HG02852 (cell line): ENCODE measurements at regions not wholly inside any gene's neighbourhood (a gene's known extent, or its start where the extent isn't known, plus 50 kb on each side); places are given as distances from the start of the nearest gene placed in this dataset.

Experiments
- ATAC-seq: cut with Tn5 transposase; IDR thresholded peaks from one replicate; pipeline ENCODE4 v1.9.1; 2021; ENCODE audit warnings: mild to moderate bottlenecking, moderate library complexity; ENCODE audit not compliant: unreplicated experiment

DNA sequence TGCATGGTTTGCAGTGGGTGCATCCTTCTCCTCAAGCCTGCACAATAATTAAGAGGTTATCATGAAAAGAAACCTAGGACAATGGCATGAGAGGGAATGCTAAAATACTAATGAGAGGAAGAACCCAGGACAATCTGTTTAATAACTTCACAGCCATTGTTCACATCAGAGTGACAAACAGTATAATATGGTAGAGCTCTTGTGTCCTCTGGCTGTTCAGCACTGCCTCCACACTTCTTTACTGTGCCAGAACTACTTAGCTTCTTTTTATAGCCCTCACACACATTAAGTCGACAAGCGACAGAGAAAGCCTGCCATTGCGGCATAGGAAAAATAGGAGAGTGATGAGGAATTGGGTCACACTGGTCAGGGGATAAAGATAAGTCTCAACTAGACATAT is 65.0 kb upstream of the MEIS2 start:
- ATAC-seq = no peak

DNA sequence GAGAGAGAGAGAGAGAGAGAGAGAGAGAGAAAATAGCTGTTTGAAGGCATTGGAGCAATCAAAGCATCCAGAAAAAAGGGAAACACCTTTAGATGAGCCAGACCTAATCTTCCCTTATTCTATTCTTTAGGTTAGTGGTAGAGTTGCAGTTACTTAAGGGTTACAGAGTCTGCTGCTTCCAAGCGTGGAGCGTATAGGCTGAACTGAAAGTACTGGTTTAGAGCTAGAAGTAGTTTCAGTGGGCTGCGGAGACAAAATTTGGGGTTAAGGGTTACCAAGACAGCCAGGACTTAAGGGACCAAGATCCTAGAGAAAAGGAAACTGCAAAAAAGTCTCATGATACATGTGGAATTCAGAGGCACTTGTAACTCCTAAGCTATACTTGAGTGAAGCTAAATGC is 66.1 kb upstream of the MEIS2 start:
- no peak for ATAC-seq

DNA sequence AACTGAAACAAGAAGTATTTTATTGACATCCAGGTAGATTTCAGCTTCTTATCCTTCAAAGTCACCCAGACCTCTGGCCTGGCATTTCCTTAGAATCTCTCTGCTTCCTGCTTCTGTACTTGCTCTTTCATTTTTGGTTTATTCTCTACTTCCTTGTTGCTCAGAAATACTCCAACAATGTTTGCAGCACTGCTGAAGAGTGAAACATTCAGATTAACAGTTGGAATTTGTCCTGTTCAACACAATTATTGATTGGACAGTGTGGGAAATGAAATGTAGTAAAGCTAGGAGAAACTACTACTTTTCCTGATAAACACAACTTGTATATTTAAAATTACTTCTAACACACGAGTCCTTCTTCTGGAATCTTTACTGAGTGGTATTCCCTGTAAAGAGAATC is 81.0 kb upstream of the MEIS2 start:
- ATAC-seq = no peak

DNA sequence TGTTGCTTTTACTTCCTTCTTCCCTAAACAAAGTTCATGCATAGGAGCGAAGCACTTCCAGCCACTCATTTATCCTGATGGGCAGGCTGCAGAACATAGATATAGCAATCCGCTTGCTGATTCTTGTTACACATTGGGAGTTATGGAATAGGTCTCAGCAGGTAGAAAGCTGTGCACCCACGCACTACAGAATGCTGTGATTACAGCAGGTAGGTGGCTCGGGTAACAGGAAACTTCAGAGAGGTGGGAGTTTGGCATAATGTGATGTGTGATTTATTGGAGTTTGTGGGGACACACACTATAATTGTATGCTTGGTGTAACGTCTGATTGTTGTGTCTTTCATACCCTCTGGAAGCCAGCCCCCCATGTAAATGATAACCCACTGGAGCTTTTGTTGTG is 99.2 kb upstream of the MEIS2 start:
- ATAC-seq = no peak

DNA sequence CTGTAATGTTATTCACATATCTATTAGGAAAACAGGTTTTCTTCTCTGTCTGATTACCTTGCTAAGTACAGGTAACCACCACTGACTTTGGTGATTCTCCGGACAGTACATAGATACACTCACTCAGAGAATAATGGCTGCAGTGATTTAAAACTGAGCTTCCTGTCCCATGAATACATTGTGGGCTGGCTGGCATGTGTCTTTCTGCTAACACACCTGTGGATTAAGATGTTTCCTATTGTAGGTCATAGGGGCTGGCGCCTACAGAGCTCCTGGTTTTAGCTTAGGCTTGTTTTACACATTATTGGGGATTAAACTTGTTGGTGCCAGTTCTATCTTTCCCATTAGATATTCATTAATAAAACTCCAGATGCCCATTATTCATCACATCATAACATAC is 102.7 kb upstream of the MEIS2 start:
- ATAC-seq = no peak

DNA sequence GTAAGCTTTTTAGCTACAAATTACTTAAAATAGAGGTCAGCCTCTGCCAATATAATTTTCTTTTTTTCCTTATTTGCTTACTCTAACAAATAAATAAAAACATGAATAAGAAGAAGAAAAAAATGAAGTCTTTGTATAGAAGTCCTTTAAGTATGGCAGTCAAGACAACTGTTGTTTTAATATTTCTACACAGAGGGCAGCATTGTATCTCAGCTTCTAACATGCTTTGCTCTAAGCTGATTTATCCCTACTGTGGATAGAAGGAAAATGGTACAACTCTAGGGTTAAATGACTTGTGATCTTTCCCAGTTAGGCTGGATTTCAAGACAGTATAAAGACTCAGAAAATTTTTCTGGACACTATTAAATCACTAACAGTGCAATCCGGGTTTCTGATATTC is 104.3 kb upstream of the MEIS2 start:
- ATAC-seq = no peak

DNA sequence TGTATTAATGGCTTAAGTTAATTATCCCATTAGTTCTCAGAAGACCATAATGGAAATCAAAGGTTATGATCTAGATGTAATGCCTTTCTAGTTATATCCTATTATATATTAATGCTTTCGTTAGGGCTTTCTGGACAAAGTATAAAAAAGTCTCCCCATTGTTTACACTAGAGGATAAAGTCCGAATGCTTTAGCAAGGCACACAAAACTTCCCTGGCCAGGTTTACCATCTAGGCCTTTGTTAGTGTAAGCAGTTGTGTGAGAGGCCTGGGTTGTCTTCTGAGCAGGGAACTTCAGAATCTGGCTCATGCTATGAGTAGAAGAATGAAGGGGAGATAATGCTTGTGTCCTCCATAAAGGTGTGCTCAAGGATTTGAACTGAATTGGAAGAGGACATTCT is 106.3 kb upstream of the MEIS2 start:
- ATAC-seq = no peak

DNA sequence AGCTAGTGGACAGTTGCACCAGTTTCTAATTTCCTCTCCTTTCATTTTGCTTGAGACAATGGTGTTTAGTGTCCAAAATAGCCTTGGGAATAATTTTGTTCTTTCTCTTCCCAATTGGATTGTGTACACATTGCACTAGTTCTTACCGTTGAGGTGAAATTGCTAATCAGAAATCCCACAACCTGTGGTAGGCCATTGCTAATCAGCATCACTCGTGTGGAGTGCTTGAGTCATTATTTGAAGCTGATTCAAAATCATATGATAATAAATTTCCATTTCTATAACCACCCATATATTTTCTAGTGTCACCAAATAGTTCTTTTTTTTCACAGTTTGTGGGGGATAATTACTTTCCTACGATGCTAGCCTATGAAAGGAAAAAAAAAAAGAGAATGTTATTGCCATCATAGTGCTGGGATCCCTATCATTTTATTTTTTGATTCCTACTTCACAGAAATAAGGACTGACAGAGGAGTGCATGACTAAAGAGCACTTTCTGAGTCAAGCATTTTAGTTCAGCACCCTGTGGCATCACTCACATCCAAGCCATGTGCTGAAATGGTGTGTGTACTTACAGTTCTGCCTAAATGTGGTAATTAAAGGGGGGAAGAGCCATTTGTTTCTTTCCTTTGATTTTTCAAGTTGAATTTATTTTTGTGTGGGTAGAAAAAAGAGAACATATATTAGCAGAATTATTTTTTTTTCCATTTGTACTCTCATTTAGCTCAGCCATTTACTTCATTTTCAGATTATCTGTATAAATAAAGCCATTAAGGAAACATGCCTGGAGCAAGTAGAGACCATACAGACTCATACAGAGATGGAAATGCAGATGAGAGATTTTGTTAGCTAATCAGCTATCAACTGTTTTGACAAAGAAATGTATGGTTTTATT is 108.0 kb upstream of the MEIS2 start:
- no peak for ATAC-seq

DNA sequence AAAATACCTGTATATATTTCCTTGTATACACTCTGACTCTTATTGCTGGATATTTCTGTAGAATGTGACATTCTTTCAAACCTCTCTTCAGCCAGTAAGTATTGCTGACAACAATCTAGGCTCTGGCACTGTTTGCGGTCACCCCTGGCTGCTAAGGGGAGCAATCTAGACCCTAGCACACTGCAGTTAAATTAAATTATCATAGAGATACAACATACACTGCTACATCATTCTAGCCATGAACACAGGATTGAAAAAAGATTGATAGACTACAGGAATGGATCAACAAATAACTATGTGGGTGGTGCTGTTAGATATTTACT is 108.7 kb upstream of the MEIS2 start:
- ATAC-seq = no peak

DNA sequence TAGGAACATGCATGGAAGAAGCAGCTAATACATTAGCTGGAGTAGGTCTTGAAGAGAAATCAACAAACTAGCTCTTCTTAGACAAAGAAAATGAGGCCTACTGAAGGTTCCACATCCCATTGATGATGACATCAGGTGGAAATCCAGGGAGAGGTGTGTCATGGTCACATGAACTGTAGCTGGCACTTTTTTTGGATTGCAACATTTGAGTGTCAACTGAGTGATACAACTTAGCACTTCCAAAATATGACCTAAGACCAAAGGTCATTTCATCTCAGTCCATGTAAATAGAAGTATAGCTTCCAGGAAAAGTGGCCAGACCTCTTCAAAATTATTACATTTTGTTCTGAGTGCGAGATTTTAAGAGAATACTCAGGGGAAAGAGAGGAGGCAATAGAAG is 117.2 kb upstream of the MEIS2 start:
- no peak for ATAC-seq

DNA sequence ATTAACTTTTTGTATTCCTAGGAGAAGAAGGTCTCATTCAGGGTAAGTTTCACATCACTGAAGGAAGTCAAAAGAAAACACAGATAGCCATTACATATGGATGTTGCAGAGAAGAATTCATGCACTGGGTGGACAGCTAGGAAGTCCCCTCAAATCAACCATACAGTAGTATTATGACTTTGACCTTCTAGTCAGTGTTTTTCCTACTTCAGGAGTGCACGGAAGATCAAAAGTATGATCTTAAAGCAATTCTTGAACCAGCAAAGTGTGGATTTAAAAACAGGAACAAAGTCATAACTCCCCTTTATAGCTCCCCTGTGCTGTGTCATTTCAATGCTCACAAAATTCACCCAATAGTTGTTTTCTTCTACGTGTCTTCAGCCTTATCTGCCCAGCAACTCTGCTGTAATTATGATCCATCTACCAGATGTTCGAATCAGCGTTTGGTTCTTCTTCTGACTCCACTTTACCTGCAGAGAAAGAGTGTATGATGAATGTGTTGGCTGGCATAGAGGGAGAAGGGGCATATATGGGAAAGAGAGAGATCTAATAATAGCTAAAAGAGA is 118.1 kb upstream of the MEIS2 start:
- no peak for ATAC-seq

DNA sequence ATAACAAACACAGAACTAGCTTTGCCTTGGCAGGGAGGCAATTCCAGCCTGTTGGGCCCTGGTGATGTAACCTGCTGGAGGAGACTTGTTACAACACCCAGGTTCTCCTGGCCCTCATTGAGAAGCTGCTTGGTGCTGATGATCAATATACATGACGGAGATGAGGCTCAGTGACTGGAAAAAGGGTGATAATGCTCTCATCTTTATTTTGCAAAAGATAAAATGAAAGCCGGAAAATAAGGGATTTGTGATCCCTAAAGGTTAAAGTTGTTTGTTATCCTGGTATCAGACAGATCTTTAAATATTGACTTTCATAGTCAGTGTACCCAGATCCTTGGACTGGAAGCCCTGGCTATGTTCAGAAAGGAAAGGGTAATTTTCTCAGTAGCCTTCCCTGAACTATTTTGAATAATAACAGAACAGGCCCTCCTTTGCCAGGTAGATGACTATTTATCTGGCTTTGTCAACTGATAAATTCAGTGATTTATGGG is 118.9 kb upstream of the MEIS2 start:
- ATAC-seq = no peak

DNA sequence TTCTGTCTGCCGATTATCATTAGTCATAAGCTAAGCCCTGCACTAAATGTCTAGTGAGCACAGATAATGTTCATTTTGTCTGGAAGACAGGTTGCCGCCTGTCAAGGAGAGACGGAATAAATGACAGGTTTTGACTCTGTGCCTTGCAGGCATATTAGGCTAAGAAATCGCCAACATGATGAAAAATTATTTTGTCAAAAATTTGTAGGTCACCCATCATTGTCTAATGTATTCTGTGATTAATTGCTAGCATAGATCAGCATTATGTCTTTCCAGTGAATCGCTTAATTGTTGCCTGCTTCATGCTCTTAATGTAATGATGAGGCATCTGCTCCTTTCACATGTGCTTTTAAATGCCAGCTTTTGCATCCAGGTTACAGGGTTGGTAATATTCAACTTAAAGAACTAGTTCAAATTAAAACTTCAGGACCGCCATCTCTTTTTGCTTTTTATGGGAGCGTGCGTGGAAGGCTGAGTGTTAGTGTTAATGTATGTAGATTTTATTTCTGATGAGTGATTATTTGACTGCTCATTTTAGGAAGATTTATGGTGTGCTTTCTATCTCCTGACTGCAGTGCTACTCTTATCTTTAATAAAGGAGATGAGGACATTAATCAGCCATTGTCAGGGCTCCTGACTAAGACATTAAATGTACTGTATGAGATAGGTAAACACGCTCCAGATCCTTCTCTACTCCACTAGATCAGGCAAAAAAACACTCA is 120.8 kb upstream of the MEIS2 start:
- ATAC-seq = no peak

DNA sequence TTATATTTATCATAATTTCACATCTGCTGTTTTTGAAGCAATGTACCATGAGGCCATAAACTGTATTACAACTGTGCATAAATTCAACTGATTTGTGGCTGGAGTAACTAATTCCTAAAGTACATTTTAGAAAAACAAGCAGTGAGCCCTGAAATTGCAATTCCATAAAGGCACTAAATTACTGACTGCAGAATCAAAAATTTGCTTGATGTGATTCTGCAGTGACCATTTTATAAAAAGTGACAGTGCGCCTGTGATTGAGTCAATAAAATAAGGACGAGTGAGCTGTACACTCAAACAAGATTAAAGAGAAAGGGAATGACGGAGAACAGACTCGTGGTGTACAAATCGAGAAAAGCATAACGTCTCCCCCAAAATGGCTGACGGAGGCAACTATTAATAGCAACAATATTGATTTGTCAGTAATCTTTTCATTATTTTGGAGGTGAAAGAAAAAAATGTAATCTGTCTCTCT is 121.4 kb upstream of the MEIS2 start:
- no peak for ATAC-seq

DNA sequence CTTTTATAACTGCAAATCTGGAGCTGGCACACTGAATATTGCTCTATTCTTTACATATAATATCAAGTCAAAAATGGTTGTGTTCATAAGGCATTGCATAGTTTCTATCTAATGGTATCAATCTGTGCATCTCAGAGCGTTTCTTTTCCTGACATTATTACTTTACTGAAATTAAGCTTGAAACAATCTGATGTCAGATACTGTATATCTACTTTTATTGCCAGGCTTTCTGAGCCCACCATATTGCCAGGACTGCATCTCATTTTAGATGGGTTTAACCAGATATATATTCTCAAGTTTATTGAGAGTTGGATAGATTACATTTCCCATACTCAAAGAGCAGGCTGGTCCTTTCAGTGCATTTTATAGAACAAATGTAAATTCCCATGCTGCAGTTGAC is 122.7 kb upstream of the MEIS2 start:
- no peak for ATAC-seq

DNA sequence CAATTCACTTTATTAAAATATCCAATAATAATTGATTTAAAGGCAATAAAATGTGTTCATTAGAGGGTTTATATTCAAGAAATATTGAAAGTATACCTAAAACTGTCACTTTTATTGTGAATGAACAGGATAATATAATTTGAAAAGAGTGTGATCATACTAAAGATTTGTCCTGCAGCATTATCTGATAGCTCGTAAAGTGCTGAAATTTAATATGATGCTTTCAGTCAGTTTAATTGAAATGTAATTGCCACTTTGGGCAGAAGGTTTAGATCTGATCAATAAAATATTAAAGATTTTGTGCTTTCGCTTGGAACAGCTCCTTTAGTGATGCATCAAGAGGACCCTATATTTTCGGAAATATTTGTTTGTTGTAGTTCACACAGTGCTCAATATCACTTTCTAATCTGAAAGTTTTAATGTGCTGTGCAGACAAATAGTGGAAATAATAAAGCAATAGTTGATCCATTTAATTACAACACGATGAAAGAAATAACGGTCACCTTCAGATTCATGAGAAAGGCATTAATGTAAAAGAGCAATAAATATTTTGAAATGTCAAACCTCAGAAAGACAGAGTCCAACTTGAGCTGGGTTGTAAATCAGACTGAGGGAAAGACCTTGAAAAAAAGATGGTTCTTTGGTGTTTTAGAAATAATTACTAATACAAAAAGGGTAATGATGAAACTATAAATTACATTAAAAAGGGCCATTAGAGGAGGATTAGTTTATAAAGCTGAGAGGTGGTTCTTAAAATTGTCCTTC is 129.7 kb upstream of the MEIS2 start:
- no peak for ATAC-seq

DNA sequence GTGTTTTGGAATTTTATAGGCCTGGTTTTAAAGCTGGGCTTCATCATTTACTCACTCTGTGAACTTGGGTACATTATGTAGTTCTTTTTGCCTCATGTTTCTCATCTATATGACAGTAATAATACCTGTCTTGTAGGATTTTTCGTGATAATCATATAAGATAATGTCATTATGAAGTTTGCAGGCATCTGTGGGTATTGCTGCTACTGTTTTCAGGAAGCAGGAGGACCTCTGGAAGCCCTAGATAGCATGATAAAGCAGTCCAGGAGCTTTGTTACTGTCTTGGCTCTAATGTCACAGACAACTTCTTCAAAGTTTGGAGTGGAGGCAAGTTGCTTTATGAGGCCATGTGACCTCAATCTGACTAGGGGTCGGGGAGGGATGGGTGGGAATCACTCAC is 145.0 kb upstream of the MEIS2 start:
- ATAC-seq = no peak

DNA sequence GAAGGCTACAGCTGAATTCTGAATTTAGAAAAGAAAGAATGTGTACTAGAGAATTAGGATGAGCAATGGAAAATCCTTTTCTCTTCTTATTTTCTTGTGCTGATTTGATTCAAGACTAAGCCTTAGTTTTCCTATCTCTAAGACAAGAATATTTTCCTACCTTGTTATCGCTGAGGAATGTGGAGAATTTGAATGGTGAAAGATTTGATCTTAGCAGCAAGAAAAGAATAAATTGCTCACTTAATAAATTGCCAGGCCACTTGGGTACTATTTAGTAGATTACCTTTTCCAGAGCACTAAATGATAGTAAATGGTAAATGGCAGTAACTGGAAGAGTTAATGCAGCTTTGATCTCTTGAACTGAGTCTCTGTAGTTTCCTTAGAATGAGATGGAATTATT is 145.7 kb upstream of the MEIS2 start:
- no peak for ATAC-seq

DNA sequence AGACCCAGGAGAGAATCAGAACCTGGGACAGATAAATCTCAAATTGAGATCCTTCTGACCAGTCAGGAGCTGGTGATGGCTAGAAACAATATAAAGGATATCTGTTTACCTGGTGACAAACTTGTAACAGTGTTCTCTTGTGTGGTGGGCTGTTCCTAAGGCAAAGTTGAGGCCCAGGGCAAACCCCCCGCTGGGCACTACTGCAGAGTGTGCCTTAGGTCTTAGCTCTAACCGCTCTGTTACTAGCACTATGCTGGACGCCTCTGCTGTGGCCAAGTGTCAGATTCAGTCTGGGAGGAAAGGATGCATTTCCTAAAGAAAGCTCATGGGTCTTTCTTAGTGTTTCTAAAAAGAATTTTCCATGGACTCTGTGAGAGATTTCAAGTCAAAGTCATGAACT is 146.5 kb upstream of the MEIS2 start:
- ATAC-seq = no peak

DNA sequence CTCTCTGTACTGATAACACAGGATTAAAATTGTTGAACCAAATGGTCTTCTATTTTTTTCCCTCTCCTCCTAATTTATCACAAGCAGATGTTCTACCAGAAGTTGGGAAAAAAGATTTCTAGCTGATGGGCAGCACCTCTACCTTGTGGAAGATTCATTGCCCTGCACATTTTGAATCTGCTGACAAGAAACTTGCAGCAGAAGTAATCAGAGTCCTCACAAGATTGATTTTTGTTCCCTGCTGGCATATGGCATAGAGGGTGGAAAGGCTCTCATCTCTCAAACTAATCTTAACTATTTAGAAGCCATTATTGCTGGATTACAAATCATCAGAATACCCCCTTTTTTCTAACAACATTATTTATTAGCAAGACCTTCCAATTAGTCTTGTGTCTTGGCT is 148.9 kb upstream of the MEIS2 start:
- no peak for ATAC-seq

DNA sequence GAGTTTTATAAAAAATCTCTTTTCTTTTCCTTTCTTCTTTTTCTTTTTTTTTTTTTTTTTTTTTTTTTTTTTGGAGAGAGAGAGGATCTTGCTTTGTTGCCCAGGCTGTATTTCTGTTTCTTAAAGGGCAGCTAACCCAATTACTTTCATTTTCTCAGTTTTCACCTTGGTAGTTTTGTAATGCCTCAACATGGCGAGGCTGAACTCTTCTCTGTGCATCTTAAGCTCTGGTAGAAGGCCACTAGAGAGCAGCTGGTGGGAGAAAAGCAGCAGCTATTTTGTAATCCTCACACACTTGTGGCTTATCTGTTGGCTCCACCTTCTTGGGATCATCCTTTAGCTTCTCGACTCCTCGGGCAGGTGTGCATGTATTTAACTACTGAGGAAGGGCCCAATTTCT is 152.2 kb upstream of the MEIS2 start:
- ATAC-seq = no peak
